ENCODE measurements at regions not wholly inside any gene's neighbourhood (a gene's known extent, or its start where the extent isn't known, plus 50 kb on each side); places are given as distances from the start of the nearest gene placed in this dataset.

- ChIA-PET POLR2A (ENCODE audit: partially characterized antibody) (interaction anchor here (1.0 to 1.9 kb wide), 2 partner anchors 13 to 29 kb away, joined by 3 to 5 read pairs; no protein-coding TSS in a partner anchor), CTCF (ENCODE audit: partially characterized antibody) (interaction anchor here (0.7 to 6.0 kb wide), 25 partner anchors 7 to 334 kb away, joined by 3 to 70 read pairs (median 6); partner anchors contain the start of gene FOXD2)
- FAIRE-seq, result peak; percentile 66
- TF ChIP-seq HDAC2 (IDR thresholded peaks at IDR 0.05; ENCODE audit: borderline replicate concordance in 1 of 2, low read depth in 2 of 2, low read length in 2 of 2) (no peak), BCL11A (IDR thresholded peaks at IDR 0.05; ENCODE audit: low read depth in 2 of 2, low read length in 2 of 2) (no peak), JUN (IDR thresholded peaks at IDR 0.05; ENCODE audit: low read depth, low read length) (no peak), SRF (IDR thresholded peaks at IDR 0.05; ENCODE audit: low read depth, low read length) (no peak), RAD21 (IDR thresholded peaks at IDR 0.05 in 1 of 2, conservative IDR thresholded peaks at IDR 0.05 in 1 of 2; ENCODE audit: low read depth in 2 of 2, low read length in 2 of 2) (peak; percentile 33 to 59), NANOG (IDR thresholded peaks at IDR 0.05; ENCODE audit: insufficient read depth, low read depth, low read length, poor library complexity, severe bottlenecking) (no peak), ATF2 (IDR thresholded peaks at IDR 0.05; ENCODE audit: low read length) (no peak), POU5F1 (IDR thresholded peaks at IDR 0.05; ENCODE audit: low read depth, low read length) (no peak), KDM1A (IDR thresholded peaks at IDR 0.05; ENCODE audit: borderline replicate concordance, low read length) (no peak), POLR2AphosphoS5 (IDR thresholded peaks at IDR 0.05; ENCODE audit: low read depth, low read length) (no peak), BACH1 (IDR thresholded peaks at IDR 0.05; ENCODE audit: low read length) (no peak)
Measured at GRCh38 chr1:47545912-47546483, 108.2 kb downstream of the FOXD2 start.

More at GRCh38 chr1:47545912-47546483, 108.2 kb downstream of the FOXD2 start:
- WGBS, 2 experiments (ENCODE audit: extremely low coverage in 1 of 2, insufficient coverage in 1 of 2, insufficient read length in 1 of 2, insufficient replicate concordance in 2 of 2, low coverage in 1 of 2, low lambda C conversion rate in 2 of 2, missing lambda C conversion rate in 1 of 2), result 89% methylated on average over 4 of the region's 4 CpGs; no CpG with 5 or more reads in 1 of the 2 experiments
- Histone ChIP-seq H2BK20ac (ENCODE audit: low read length) (no peak overlapping the region), H2BK5ac (ENCODE audit: low read depth, low read length) (no peak overlapping the region), H3K9ac (replicated peaks in 1 of 4; ENCODE audit: extremely low read depth in 1 of 4, low read depth in 3 of 4, low read length in 3 of 4) (no peak overlapping the region), H3K56ac (replicated peaks; ENCODE audit: insufficient read length, low read depth, low read length) (no peak overlapping the region), H2BK12ac (ENCODE audit: low read depth, low read length) (no peak overlapping the region), H3K27me3 (replicated peaks in 1 of 4; ENCODE audit: control insufficient read depth in 3 of 4, extremely low read depth in 1 of 4, insufficient read depth in 3 of 4, low read length in 3 of 4) (peaks cover 0 to 2% (median 0%) of the 10 kb centered on the region in 4 experiments; a peak in 2 of 7 replicates), H4K91ac (replicated peaks; ENCODE audit: insufficient read length, low read length) (no peak overlapping the region), H3K79me1 (ENCODE audit: low read depth, low read length) (no peaks in the 10 kb centered on the region), H3K9me3 (ENCODE audit: insufficient read depth in 2 of 2, low read depth in 1 of 2, low read length in 1 of 2) (peaks cover 3% of the 10 kb centered on the region in 2 experiments; a peak in 1 of 4 replicates), H3K23ac (ENCODE audit: insufficient read length) (no peak overlapping the region), H2BK120ac (replicated peaks; ENCODE audit: low read depth, low read length) (no peak overlapping the region), H2AK5ac (ENCODE audit: low read depth, low read length) (no peak overlapping the region), H3K23me2 (ENCODE audit: low read depth, low read length) (no peaks in the 10 kb centered on the region), H4K5ac (ENCODE audit: insufficient read length, low read depth, low read length) (no peak overlapping the region), H3K4me1 (replicated peaks in 1 of 4; ENCODE audit: control insufficient read depth in 3 of 4, insufficient read depth in 4 of 4, low read length in 3 of 4) (peaks cover 0 to 11% (median 5%) of the 10 kb centered on the region in 4 experiments; a peak in 6 of 7 replicates), H4K8ac (ENCODE audit: extremely low read depth, insufficient read depth, low read length) (no peak overlapping the region), H4K20me1 (replicated peaks in 1 of 2; ENCODE audit: control insufficient read depth in 1 of 2, insufficient read depth in 2 of 2, low read length in 2 of 2) (no peaks in the 10 kb centered on the region), H3K79me2 (ENCODE audit: control insufficient read depth in 1 of 2, insufficient read depth in 2 of 2, low read length in 2 of 2) (no peaks in the 10 kb centered on the region), H2BK15ac (ENCODE audit: low read length) (no peak overlapping the region), H3K4me3 (ENCODE audit: extremely low read depth in 1 of 4, insufficient read depth in 2 of 4, low read depth in 3 of 4, low read length in 4 of 4) (no peak overlapping the region), H2AFZ (ENCODE audit: low read length) (no peak overlapping the region), H3K18ac (ENCODE audit: extremely low read depth, low read length) (no peak overlapping the region), H3K4me2 (ENCODE audit: insufficient read depth in 1 of 2, low read depth in 2 of 2, low read length in 2 of 2) (no peak overlapping the region), H3K27ac (ENCODE audit: low read depth, low read length) (no peak overlapping the region), H3K4ac (replicated peaks; ENCODE audit: insufficient read length, low read depth, low read length) (peak overlapping the region; percentile 36), H3K36me3 (ENCODE audit: control insufficient read depth in 2 of 4, insufficient read depth in 4 of 4, low read length in 3 of 4) (no peaks in the 10 kb centered on the region), H3K14ac (ENCODE audit: insufficient read length) (no peak overlapping the region)
- no peak for DNase-seq (ENCODE audit: low read depth in 1 of 2, low spot score in 2 of 2)

Data from H1 (cell line).